Ishikawa (cell line): ENCODE measurements at regions not wholly inside any gene's neighbourhood (a gene's known extent, or its start where the extent isn't known, plus 50 kb on each side); places are given as distances from the start of the nearest gene placed in this dataset.

Experiments
- EGR1 ChIP-seq: IDR thresholded peaks from 2 replicates; pipeline ENCODE4 v1.6.1; 2012
- REST ChIP-seq: IDR thresholded peaks from 2 replicates; pipeline ENCODE4 v1.6.1; 2012; ENCODE audit warnings: low read depth, mild to moderate bottlenecking
- TAF1 ChIP-seq: IDR thresholded peaks from 2 replicates; pipeline ENCODE4 v1.6.1; 2012; ENCODE audit warnings: low read depth, mild to moderate bottlenecking
- TEAD4 ChIP-seq: IDR thresholded peaks from 2 replicates; pipeline ENCODE4 v1.6.1; 2012
- TF ChIP-seq, protein P1 (sequence below): IDR thresholded peaks from 2 replicates; pipeline ENCODE4 v1.6.1; 2012

GRCh38 chr18:40849886-40850285, 1105.1 kb upstream of the PIK3C3 start:
- TF ChIP-seq REST (no peak), EGR1 (no peak), TEAD4 (no peak), TAF1 (no peak)
- TF ChIP-seq, protein P1, sequence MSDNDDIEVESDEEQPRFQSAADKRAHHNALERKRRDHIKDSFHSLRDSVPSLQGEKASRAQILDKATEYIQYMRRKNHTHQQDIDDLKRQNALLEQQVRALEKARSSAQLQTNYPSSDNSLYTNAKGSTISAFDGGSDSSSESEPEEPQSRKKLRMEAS, result no peak
